HG03045 (cell line): ENCODE measurements at regions not wholly inside any gene's neighbourhood (a gene's known extent, or its start where the extent isn't known, plus 50 kb on each side); places are given as distances from the start of the nearest gene placed in this dataset.
"Not testable (repeated sequence)": the region's sequence is repeated elsewhere in the genome, so short reads cannot be mapped to it uniquely, and the experiment has no call there.

Source experiments
- ATAC-seq: cut with Tn5 transposase; IDR thresholded peaks from one replicate; pipeline ENCODE4 v1.9.1; 2021; ENCODE audit warnings: mild to moderate bottlenecking, moderate library complexity; ENCODE audit not compliant: unreplicated experiment

GRCh38 chr4:140219567-140219966 lies 65.6 kb upstream of the MAML3 start:
- no peak for ATAC-seq

- ATAC-seq: not testable (repeated sequence)
Observed at GRCh38 chr4:140219070-140219469, 65.1 kb upstream of the MAML3 start.

- ATAC-seq: no peak
Observed at GRCh38 chr4:140213749-140214148, 59.8 kb upstream of the MAML3 start.

- no peak for ATAC-seq
Observed at GRCh38 chr4:140213116-140213515, 59.1 kb upstream of the MAML3 start.

- no peak for ATAC-seq
Observed at GRCh38 chr4:140212646-140213045, 58.7 kb upstream of the MAML3 start.

GRCh38 chr4:140212194-140212593 lies 58.2 kb upstream of the MAML3 start:
- ATAC-seq: no peak

GRCh38 chr4:140211693-140212092 lies 57.7 kb upstream of the MAML3 start:
- ATAC-seq: no peak

GRCh38 chr4:140211161-140211560 lies 57.2 kb upstream of the MAML3 start:
- no peak for ATAC-seq

- ATAC-seq: no peak
Observed at GRCh38 chr4:140208921-140209320, 54.9 kb upstream of the MAML3 start.
